Body of pancreas (tissue), 4 donors: ENCODE measurements at regions not wholly inside any gene's neighbourhood (a gene's known extent, or its start where the extent isn't known, plus 50 kb on each side); places are given as distances from the start of the nearest gene placed in this dataset.

Source experiments
- CTCF ChIP-seq, 7 experiments: fragments of 450-650 bp in 4 of 7; fragments of 200-600 bp in 3 of 7; sonication (generic) in 3 of 7; IDR thresholded peaks; one replicate each; pipeline ENCODE4 v1.5.1; 2016 to 2019; ENCODE audit warnings: antibody characterized with exemption in 7 of 7
- POLR2A ChIP-seq, 3 donors: fragments of 450-650 bp; IDR thresholded peaks; one replicate each; pipeline ENCODE4 v1.6.1; 2016; ENCODE audit warnings: antibody characterized with exemption in 3 of 3, mild to moderate bottlenecking in 2 of 3

DNA sequence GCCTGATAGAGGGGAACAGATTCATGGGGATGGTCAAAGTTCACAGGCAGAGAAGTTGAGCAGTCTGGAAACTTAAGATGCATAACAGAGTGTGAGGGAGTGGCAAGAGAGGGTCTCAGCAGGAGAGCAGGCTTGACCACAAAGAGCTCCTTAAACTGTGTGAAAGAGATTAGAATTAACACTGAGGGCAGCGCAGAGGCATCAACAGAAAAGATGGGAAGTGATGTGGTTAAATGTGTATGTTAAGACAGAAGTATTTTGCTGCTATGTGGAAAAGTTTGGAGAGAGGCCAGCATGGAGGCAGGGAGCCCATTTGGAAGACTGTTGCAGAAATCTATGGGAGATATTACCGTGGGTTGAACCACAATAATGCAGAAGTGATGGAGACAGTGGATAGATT lies 122.7 kb upstream of the LMNTD1 start:
- TF ChIP-seq POLR2A (IDR thresholded peaks at IDR 0.05) (no peak), CTCF (IDR thresholded peaks at IDR 0.05) (no peak)
